ENCODE measurements at regions not wholly inside any gene's neighbourhood (a gene's known extent, or its start where the extent isn't known, plus 50 kb on each side); places are given as distances from the start of the nearest gene placed in this dataset.

- ChIA-PET CTCF (ENCODE audit: low intra/inter-chr PET ratio, low total read pairs) (no interaction called here), POLR2A (no interaction called here)
- Histone ChIP-seq H3K79me2 (ENCODE audit: insufficient read depth, low read length) (no peaks in the 10 kb centered on the region), H3K9ac (ENCODE audit: insufficient read depth, low read depth, low read length) (no peak overlapping the region), H4K20me1 (ENCODE audit: insufficient read depth, low read length) (no peaks in the 10 kb centered on the region), H3K4me1 (ENCODE audit: insufficient read depth, low read length) (0 out of 2 replicates have a peak, but pooled peaks cover 5% of the 10 kb centered on the region), H3K9me3 (ENCODE audit: low read length) (no peaks in the 10 kb centered on the region), H3K36me3 (replicated peaks in 1 of 2; ENCODE audit: control insufficient read depth in 1 of 2, insufficient read depth in 2 of 2, low read length in 2 of 2) (no peaks in the 10 kb centered on the region), H3K27ac (ENCODE audit: extremely low read length, insufficient read depth, low read length) (no peak overlapping the region), H3K27me3 (ENCODE audit: control insufficient read depth in 1 of 2, insufficient read depth in 2 of 2, low read length in 2 of 2) (no peaks in the 10 kb centered on the region), H3K4me3 (replicated peaks in 1 of 3; ENCODE audit: insufficient read depth in 1 of 3, low read depth in 2 of 3, low read length in 3 of 3) (no peak overlapping the region), H2AFZ (ENCODE audit: low read length) (no peak overlapping the region), H3K4me2 (ENCODE audit: low read depth, low read length) (no peak overlapping the region)
- in situ Hi-C loops (cut with HindIII; ENCODE audit: extremely low pct_ligation_motif_present, low pct_unique_long_range_greater_than_20kb) (no loop called here), intact Hi-C loops (cut with micrococcal nuclease; ENCODE audit: unreplicated experiment) (no loop called here)
- BruUV-seq (replicated peaks): no TSS peak
- no peak for FAIRE-seq
- 68% methylated on average over 4 of the region's 4 CpGs for WGBS (ENCODE audit: low lambda C conversion rate)
- DNase-seq (ENCODE audit: low spot score): no peak
- ATAC-seq: no peak
- TF ChIP-seq ZNF512 (CRISPR knock-in tag; IDR thresholded peaks at IDR 0.05): no peak
- TF ChIP-seq ZSCAN25 (CRISPR knock-in tag; IDR thresholded peaks at IDR 0.05): no peak
- TF ChIP-seq TBP (CRISPR knock-in tag; IDR thresholded peaks at IDR 0.05): no peak
- TF ChIP-seq RFX1 (IDR thresholded peaks at IDR 0.05): no peak
- TF ChIP-seq ZNF883 (CRISPR knock-in tag; IDR thresholded peaks at IDR 0.05; ENCODE audit: not compliant biosample characterization): no peak
- no peak for TF ChIP-seq ZKSCAN5 (CRISPR knock-in tag; IDR thresholded peaks at IDR 0.05)
- TF ChIP-seq TFDP1 (CRISPR knock-in tag; IDR thresholded peaks at IDR 0.05; ENCODE audit: borderline replicate concordance): no peak
- no peak for TF ChIP-seq POLR2G (IDR thresholded peaks at IDR 0.05; ENCODE audit: low read depth, low read length)
- TF ChIP-seq SNAI1 (CRISPR knock-in tag; IDR thresholded peaks at IDR 0.05; ENCODE audit: borderline replicate concordance): no peak
- TF ChIP-seq HOXA5 (CRISPR knock-in tag; IDR thresholded peaks at IDR 0.05): no peak
- no peak for TF ChIP-seq GLI4 (CRISPR knock-in tag; IDR thresholded peaks at IDR 0.05; ENCODE audit: borderline replicate concordance)
- no peak for TF ChIP-seq HMGA1 (CRISPR knock-in tag; conservative IDR thresholded peaks at IDR 0.05)
- TF ChIP-seq, protein P1, sequence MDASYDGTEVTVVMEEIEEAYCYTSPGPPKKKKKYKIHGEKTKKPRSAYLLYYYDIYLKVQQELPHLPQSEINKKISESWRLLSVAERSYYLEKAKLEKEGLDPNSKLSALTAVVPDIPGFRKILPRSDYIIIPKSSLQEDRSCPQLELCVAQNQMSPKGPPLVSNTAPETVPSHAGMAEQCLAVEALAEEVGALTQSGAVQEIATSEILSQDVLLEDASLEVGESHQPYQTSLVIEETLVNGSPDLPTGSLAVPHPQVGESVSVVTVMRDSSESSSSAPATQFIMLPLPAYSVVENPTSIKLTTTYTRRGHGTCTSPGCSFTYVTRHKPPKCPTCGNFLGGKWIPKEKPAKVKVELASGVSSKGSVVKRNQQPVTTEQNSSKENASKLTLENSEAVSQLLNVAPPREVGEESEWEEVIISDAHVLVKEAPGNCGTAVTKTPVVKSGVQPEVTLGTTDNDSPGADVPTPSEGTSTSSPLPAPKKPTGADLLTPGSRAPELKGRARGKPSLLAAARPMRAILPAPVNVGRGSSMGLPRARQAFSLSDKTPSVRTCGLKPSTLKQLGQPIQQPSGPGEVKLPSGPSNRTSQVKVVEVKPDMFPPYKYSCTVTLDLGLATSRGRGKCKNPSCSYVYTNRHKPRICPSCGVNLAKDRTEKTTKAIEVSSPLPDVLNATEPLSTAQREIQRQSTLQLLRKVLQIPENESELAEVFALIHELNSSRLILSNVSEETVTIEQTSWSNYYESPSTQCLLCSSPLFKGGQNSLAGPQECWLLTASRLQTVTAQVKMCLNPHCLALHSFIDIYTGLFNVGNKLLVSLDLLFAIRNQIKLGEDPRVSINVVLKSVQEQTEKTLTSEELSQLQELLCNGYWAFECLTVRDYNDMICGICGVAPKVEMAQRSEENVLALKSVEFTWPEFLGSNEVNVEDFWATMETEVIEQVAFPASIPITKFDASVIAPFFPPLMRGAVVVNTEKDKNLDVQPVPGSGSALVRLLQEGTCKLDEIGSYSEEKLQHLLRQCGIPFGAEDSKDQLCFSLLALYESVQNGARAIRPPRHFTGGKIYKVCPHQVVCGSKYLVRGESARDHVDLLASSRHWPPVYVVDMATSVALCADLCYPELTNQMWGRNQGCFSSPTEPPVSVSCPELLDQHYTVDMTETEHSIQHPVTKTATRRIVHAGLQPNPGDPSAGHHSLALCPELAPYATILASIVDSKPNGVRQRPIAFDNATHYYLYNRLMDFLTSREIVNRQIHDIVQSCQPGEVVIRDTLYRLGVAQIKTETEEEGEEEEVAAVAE (CRISPR knock-in tag; IDR thresholded peaks at IDR 0.05; ENCODE audit: borderline replicate concordance): no peak
- TF ChIP-seq CHCHD3 (CRISPR knock-in tag; IDR thresholded peaks at IDR 0.05): no peak
Measured at GRCh38 chr3:31172336-31172735, 277.9 kb upstream of the GADL1 start.

Data from HepG2 (cell line).